ENCODE measurements at regions not wholly inside any gene's neighbourhood (a gene's known extent, or its start where the extent isn't known, plus 50 kb on each side); places are given as distances from the start of the nearest gene placed in this dataset.

DNA sequence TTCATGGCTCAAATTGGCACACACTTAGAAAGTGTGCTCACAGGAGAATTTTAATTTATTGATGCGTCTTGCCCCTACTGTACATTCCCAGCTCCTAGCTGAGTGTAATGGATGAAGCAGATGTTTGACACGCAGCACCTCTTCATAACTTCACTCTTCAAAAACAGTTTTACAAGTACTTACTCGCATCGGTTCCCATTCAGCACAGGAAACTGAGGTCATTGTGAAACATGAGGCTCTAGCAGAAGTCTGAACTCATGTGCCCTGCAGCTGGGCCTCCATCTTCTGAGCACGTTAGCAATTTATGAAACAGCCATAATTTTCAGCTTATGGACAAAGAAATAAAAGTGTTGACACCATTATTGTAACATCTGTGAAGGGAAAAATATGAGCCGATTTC, 558.9 kb upstream of the MGMT start:
- DNase-seq (ENCODE audit: low read depth in 2 of 3, low spot score in 1 of 3), result no peak

DNA sequence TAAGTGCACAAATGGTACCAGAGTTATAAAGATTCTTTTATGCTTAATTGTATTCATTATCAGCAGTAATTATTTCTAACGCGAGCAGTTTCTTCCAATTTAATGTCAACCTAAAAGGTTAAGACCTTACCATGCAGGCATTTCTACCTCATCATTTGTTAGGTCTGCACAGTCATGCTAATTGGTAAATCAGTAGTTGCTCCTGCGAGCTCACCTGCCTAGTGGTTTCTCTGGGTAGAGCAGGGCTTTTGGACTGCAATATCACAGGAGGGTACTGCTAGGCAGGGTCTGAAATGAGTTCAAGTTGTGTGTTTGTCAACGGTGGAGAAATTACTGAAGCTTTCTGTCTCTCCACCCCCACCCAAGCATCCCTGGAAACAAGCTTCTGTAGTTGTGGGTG, 558.5 kb upstream of the MGMT start:
- DNase-seq (ENCODE audit: low read depth in 2 of 3, low spot score in 1 of 3), result no peak

DNA sequence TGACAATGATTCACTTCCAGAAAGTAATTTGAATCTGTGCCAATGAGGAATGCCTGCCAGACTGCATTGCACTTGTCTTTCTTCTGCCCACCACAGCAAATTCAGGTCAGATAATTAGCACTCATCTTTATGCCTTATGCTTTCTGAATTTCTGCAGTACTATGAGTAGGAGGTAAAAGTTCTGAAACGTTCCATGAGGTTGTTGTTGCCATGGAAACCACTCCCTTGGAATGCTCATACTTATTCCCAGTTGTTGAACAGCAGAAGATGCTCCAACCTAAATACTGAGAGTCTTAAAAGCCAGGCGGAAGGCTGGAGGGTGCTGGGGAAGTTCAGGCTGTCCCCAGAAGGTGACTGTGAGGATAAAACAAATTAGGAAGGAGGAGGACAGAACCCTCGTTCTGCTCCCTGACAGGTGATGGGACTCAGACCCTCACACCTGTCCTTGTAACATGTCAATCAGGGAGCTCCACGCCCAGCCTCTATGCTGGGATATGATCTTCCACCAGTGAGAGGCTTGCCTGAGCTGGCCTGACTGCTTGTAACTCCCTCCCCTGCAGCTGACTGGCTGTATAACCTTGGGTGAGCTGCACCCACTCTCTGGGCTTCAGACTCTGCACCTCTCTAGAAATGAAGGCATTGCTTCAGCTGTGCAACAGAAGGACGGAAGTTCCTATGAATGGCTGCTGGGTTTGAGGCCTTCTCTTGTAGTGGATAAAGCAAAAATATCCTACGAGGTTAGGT, 554.3 kb upstream of the MGMT start:
- no peak for DNase-seq (ENCODE audit: low read depth in 2 of 3, low spot score in 1 of 3)

DNA sequence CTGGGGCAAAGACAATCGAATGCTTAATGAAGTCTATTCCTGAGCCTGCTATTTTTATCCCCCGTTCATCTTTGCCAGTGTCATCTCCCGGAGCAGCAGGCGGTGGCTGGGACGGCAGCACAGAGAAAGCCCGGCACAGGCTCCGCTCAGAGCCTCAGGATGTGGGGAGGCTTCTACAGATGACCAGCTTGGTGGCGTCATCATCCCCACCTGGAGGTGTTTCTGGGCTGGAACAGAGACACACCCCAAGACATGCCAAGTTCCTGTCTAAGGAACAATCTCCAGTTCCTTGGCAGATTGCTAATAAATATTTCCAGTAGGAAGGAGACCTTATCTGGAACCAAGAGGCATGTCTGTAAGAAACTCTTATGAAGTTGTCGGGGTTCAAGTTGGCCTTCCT, 552.4 kb upstream of the MGMT start:
- DNase-seq (ENCODE audit: low read depth in 2 of 3, low spot score in 1 of 3), result no peak

DNA sequence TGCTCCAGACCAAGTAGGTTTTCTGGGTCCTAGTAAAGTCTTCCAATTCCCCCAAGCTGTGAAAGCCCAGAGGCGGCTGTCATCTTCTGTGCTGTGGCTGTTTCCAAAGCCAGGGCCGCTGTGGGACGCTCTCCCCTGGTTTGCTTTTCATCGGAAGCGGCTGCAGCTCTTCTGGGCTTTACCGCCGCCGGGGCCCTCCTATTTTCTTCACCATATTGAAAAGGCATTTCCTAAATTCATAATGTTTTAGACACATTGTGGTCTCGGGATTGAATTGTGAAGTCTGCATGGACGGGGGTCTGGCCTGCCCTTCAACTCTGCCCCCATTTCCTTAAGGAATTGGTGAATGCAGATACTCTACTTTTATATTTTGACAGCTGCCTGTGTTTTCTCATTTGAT, 551.4 kb upstream of the MGMT start:
- no peak for DNase-seq (ENCODE audit: low read depth in 2 of 3, low spot score in 1 of 3)

DNA sequence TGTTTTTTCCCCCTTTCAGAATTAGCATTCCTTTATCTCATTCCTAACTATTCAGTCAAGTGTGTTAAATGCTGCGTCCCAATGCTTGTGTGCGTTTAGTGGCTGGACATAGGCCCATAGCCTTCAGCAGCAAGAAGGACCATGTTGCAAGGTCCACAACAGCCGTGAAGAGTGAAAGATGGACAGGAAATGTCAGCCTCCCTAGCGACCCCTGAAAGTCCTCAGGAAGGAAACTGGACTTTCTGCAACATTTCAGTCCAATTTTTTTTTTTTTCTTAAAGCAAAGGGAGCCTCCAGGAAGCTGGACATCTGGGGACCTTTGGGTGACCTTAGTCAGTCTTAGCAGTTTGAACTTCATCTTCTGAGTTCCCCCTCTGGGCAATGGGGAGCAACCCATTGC, 550.7 kb upstream of the MGMT start:
- DNase-seq (ENCODE audit: low read depth in 2 of 3, low spot score in 1 of 3), result no peak

DNA sequence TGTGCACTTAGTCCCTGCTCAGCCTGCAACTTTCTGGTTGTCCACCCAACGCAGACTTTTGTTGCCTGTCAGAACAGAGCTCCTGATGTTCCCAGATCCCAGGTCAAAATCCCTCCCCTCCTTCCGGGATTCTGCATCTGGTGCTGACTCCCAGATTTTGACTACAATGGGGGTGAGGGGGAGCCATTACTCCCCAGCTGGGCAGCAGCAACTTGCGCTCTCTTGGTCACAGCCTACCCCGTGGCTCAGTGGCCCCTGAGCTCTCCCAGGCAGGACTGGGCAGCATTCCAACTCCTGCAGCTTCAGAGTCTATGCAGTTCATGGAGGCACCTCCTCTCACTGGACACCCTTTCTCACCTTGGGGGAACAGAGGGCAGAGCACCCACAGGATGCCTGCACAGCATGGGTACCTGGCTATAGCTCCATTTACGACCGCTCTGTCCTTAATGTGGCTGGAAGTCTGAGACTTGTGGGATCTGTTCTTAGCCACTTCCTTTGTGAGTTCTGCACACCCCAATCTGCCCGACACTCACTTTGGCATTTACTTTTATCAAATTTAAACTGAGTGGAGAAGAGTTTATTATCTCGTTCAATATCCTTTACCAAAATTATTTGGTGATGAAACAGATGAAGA, 545.5 kb upstream of the MGMT start:
- DNase-seq (ENCODE audit: low read depth in 2 of 3, low spot score in 1 of 3), result no peak

DNA sequence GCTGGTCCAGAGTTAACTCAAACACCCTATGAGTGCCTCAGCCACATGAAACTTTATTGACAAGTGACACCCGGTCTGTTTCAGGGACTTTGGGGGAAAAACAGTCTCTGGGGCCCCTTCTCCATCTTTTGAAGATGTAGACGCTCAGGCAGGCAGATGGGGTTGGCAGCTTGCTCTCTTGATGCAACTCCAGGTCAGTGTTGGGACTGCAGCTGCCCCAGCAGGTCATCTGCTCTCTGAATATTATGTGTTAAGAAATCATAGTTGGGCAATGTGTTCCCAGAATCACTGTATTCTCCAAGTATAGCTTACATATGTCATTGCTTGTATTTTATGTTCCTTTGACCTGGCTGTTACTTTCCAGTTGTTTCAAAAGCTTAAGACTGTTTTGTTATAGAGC, 544.9 kb upstream of the MGMT start:
- no peak for DNase-seq (ENCODE audit: low read depth in 2 of 3, low spot score in 1 of 3)

DNA sequence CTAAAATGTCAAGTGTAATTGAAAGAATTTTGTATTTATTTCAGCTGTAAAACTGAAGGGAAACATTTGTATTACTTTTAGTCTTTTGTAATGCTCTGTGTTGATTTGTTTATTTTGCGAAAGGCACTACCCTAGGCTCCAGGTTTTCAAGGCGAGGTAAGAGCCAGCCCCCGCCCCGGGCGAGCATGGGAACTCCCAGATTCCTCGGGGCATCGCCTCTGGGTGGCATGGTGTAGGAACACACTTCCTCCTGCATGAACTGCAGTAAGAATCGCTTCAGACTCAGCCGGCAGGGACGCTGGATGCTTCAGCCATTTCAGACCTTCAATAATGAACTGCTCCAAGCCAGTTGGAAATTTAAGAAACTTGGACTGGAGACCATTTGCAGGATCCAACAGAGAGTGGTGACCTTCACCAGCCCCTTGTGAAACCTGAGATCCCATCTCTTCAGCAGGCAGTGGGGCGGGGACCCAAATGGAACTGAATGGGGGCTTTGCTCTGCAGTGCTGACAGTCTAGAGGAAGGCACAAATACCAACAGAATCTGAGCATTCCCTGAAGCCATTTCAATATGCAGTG, 544.3 kb upstream of the MGMT start:
- DNase-seq (ENCODE audit: low read depth in 2 of 3, low spot score in 1 of 3), result no peak

DNA sequence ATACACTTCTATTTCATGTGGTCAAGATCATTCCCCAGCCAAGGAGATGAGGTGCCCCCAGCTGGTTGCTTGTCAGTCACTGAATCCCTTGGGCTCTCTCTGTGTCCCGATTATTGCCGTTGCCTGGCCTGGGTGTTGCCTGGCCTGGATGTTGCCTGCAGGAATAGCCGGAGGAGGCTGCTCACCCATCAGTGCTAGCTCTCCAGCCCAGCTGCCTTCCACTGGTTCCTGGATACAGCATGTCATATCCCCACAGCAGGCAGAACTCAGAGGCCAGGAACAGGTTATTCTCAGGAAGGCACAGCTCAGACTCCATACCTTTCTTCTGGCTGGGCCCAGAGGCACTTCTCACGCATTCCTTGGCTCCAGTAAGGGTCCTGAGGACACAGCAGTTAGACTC, 542.1 kb upstream of the MGMT start:
- DNase-seq (ENCODE audit: low read depth in 2 of 3, low spot score in 1 of 3), result no peak

DNA sequence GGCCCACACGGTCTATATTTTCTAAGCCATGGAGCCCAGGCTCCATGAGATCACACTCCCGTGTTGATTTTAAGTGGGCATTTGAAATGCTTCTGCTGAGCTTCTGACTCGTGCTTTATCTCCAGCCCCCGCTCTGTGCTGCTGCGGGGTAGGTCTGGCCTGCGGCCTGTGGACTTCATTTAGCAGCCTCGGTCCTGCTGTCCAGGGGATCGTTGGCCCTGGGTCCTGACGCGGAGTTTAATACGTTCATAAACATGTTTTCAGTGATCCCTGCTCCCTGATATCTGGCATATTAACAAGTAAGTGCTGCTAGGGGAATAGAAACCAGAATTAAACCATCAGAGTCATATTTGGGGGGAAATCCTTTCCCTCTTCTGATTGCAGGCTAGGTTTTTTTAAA, 540.3 kb upstream of the MGMT start:
- DNase-seq (ENCODE audit: low read depth in 2 of 3, low spot score in 1 of 3), result no peak

DNA sequence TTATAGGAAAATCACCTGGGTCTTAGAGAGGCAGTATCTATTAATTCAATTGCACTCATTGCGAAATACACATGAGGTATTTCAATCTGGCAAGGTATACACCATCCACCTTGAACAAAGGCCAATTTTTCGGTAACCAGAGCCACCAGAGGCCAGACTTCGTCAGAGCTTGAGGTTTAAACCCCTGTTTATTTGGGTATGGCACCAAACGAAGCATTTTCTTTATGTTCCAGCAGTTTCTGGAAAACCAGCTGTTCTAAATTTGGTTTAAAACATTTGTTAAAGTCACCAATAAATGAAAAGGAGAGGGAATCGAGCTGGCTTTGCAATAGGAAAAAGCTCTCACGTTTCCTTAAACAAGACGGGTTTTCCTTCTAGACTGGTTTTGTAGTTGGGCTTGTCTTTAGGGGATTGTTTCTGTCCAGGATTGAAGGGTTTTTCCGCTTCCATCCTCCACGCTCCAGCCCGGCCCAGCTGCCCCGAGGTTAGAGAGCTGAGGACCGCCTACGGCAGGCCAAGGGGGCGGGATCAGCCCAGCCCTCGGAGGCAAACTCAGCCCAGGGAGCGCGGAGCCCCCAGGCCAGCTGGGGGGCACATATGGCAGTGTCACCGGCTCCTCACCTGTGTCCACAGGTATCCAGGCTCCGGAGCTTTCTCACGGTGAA, 539.4 kb upstream of the MGMT start:
- no peak for DNase-seq (ENCODE audit: low read depth in 2 of 3, low spot score in 1 of 3)

DNA sequence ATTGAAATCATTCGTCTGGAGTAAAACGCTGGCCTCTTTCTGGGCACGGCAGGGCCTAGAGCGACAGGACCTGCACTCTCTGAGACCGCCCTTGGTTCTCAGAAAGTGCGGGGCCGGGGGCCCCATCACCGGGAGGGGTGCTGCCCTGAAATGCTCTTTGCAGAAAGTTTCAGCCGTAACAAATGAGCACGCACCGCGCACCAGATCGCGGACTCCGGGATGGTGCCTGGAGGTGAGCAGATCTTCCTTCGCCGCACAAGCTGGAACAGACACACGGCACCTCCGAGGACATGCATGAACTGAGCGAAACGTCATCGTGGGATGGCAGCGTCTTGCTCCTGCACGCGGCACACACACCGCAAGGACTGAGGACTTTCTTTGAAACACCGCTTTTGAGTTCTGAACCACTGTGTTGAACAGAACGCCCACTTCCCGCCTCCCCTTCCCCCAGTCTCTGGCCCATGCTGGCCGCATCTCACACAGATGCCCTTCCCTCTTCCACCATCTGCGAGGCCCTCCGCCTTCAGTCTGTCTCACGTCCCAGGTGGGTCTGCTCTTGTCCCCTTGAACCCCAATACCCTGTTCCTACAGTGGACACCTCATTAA, 538.7 kb upstream of the MGMT start:
- DNase-seq (ENCODE audit: low read depth in 2 of 3, low spot score in 1 of 3), result no peak

DNA sequence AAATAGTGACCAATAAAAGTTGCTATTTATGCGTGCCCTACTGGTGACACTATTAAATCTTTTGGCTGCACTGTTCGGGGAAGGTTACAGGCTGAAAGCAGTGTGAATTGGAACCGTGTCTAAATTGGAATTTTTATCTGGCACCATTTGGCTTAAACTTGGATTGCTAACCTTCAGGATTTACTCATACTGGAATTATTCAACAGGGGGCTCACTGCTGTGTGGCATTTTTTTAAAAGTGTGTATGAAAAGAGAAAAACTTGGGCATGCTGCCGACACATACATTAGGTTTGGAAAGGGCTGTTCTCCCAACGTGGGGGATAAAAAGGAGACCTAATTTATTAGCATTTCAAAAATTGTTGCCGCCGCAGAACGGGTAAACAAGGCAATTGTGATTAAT, 537.9 kb upstream of the MGMT start:
- no peak for DNase-seq (ENCODE audit: low read depth in 2 of 3, low spot score in 1 of 3)

DNA sequence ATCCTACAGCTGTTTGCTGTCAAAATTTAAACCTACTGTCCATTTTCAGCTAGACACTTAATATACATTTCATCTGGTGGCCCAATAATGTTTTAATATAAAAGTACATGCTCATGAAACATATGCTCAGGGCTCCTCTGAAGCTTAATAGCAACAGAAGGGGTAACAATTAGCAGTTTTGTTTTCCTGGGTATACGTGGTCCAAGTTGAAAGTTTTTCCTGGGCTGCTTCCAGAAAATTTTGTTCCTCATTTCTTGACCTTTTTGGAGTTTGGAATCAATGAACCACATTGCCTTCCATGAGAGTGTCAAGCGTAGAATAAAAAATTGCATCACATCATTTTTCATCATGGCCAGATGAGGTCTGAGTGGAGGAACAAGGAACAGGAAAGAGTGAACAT, 537.3 kb upstream of the MGMT start:
- DNase-seq (ENCODE audit: low read depth in 2 of 3, low spot score in 1 of 3), result no peak

DNA sequence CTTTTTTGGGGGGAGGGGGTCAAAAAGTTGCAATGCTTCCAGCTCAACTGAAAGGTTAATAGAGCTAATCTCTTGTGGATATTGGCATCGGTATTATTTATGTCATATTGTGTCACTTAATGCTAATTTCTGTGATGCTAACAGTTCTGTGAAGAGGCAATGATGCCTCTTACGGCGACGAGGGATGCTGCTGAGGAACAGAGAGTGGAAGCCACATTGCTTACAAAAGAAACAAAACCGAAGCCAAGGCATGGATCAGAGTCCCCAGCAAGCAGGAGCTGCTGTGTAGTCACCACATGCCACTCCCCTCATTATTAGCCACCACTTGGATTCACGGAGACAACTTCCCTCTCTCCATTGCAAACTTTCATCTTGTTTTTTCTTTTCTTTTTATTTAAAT, 536.5 kb upstream of the MGMT start:
- DNase-seq (ENCODE audit: low read depth in 2 of 3, low spot score in 1 of 3), result no peak

DNA sequence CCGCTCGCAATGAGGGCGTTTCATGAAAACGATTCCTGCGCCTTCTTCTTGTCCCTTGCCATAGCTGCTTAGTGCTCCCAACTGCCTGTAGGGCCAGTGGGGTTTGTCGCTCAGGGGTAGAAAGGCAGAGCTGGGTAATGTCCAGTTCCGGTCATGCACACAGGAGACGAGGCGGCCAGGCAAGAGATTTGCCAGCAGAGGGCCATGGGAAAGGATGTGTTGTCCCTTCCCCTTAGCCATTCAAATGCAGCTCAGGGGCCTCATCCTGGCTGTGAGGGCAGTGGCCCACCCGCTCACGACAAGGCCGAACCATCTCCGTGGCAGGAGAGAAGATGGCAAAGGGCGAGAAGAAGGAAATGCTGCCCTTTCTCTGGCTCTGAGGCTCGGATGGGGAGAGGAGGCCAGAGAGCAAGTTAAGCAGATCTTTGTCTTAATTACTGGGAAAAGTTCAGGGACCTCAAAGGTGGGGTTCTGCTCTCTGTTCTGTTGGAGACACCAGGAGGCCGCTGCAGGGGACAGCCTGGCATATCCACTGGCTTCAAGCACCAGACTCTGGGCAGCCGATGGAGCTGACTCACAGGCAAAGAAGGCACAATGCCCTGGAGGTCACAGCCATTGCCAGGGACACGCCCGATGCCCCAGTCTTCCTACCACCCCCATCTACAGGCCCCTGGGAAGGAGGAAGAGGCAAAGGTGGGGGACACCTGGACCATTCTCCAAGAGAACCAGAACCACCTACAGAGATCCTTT, 534.8 kb upstream of the MGMT start:
- no peak for DNase-seq (ENCODE audit: low read depth in 2 of 3, low spot score in 1 of 3)

DNA sequence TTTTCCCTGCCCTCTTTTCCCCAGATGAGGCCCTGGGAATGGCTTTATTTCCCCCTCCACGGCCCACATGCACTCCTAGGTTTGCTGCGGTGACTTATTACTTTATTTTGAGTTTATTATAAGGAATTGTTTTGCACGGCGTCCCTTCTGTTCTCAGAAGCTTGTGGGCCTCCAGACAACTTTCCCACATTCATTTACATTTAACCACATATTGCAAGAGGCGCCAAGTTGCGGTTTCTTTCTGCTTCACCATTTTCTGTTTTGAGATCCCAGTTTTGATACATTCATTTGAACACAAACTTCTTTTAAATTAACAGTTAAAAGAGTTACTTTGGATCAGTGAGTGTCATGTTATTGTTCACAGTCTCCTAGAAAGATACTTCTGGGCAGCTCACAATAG, 532.5 kb upstream of the MGMT start:
- DNase-seq (ENCODE audit: low read depth in 2 of 3, low spot score in 1 of 3), result no peak

DNA sequence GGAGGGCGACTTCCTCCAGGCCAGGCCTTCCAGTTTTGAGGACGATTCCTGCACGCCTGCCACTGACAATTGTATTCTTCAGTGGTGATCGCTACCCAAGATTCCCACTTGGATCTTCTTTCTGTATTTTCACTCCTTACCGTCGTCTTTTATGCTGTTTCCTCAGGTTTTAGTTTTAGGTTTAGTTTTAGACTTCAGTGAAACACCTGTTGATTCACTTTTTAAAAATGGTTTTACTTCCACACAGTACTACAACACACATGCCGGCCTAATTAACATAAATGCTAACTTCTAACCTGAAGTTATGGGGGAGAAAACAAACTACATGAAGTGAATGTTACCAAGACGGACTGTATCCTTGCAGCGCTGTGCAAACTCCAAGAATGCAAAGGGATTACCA, 530.6 kb upstream of the MGMT start:
- DNase-seq (ENCODE audit: low read depth in 2 of 3, low spot score in 1 of 3), result no peak

DNA sequence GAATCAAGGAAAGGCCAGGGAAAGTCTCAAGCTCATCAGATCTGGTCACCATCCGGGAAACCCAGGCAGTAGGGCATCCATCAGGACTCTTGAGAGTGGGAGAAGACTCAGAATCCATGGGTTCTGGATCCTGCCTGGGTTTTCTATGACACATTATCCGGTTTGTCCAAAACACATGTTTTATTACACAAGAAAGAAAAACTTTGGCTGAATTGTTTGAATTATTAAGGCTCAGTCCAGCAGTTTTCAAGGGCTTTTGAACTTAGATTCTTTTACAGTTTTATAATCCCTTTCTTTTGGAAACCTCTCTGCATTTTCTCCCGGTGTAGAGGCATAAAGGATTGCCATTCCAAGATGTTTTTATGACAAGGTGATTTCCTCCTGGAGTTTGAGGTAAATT, 528.5 kb upstream of the MGMT start:
- no peak for DNase-seq (ENCODE audit: low read depth in 2 of 3, low spot score in 1 of 3)

DNA sequence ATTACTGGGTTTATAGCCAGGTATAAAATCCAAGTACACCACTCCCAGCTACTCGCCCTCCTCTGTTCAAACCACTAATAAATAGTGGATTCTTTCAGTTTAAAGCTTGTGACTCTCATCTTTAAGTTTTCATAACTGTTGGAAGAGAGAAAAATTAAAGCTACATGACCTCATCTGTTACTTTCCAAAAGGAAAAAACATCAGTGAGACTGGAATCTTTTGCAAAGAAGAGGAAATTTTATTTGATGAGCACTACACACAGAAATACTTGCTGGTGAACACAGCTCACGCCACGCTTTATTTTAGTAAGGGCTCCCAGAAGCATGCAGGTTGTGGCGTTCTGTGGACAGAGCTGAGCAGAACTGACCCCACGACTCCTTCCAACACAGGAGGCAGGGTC, 527.0 kb upstream of the MGMT start:
- DNase-seq (ENCODE audit: low read depth in 2 of 3, low spot score in 1 of 3), result no peak
